WTC11 (cell line): ENCODE measurements at regions not wholly inside any gene's neighbourhood (a gene's known extent, or its start where the extent isn't known, plus 50 kb on each side); places are given as distances from the start of the nearest gene placed in this dataset.

ENCODE experiments used
- CREB1 ChIP-seq: sonication (generic); formaldehyde crosslinking; IDR thresholded peaks from 2 replicates; pipeline ENCODE4 v1.8.0; 2023; ENCODE audit warnings: mild to moderate bottlenecking, missing genetic modification reagents
- CREM ChIP-seq: sonication (generic); formaldehyde crosslinking; IDR thresholded peaks from 2 replicates; pipeline ENCODE4 v1.8.1; 2022; ENCODE audit warnings: mild to moderate bottlenecking, missing genetic modification reagents, moderate library complexity
- CTCF ChIP-seq: fragments of 200-600 bp; IDR thresholded peaks from 2 replicates; pipeline ENCODE4 v1.8.0; 2022; ENCODE audit warnings: antibody characterized with exemption
- FOXP4 ChIP-seq: sonication (generic); formaldehyde crosslinking; IDR thresholded peaks from 2 replicates; pipeline ENCODE4 v1.8.0; 2022; ENCODE audit warnings: mild to moderate bottlenecking, missing genetic modification reagents
- IRF1 ChIP-seq: sonication (generic); formaldehyde crosslinking; IDR thresholded peaks from 2 replicates; pipeline ENCODE4 v1.8.0; 2023; ENCODE audit warnings: missing genetic modification reagents
- IRF2 ChIP-seq: sonication (generic); formaldehyde crosslinking; IDR thresholded peaks from 2 replicates; pipeline ENCODE4 v1.8.0; 2022; ENCODE audit warnings: low read depth, missing genetic modification reagents, borderline replicate concordance
- NFE2L1 ChIP-seq: sonication (generic); formaldehyde crosslinking; IDR thresholded peaks from 2 replicates; pipeline ENCODE4 v1.8.1; 2023; ENCODE audit warnings: missing genetic modification reagents
- TEAD4 ChIP-seq: sonication (generic); formaldehyde crosslinking; IDR thresholded peaks from 2 replicates; pipeline ENCODE4 v1.8.0; 2022; ENCODE audit warnings: mild to moderate bottlenecking, missing genetic modification reagents
- ZBTB43 ChIP-seq: sonication (generic); formaldehyde crosslinking; IDR thresholded peaks from 2 replicates; pipeline ENCODE4 v1.8.1; 2023; ENCODE audit warnings: mild to moderate bottlenecking, missing genetic modification reagents
- ZNF219 ChIP-seq: sonication (generic); formaldehyde crosslinking; IDR thresholded peaks from 2 replicates; pipeline ENCODE4 v1.8.0; 2023; ENCODE audit warnings: missing genetic modification reagents, mild to moderate bottlenecking, borderline replicate concordance
- TF ChIP-seq, protein P1 (sequence below): sonication (generic); formaldehyde crosslinking; conservative IDR thresholded peaks from 2 replicates; pipeline ENCODE4 v1.8.1; 2022; ENCODE audit warnings: mild to moderate bottlenecking, missing genetic modification reagents

GRCh38 chr22:48496226-48496845 lies 1331.3 kb downstream of the BRD1 start:
- TF ChIP-seq TEAD4 (CRISPR knock-in tag) (no peak), CREM (CRISPR knock-in tag) (no peak), CTCF (no peak), IRF2 (CRISPR knock-in tag) (no peak), ZNF219 (CRISPR knock-in tag) (no peak), FOXP4 (no peak), ZBTB43 (CRISPR knock-in tag) (no peak), CREB1 (no peak), IRF1 (no peak), NFE2L1 (CRISPR knock-in tag) (no peak)
- TF ChIP-seq, protein P1, sequence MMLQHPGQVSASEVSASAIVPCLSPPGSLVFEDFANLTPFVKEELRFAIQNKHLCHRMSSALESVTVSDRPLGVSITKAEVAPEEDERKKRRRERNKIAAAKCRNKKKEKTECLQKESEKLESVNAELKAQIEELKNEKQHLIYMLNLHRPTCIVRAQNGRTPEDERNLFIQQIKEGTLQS (CRISPR knock-in tag), result no peak
